ENCODE measurements at regions not wholly inside any gene's neighbourhood (a gene's known extent, or its start where the extent isn't known, plus 50 kb on each side); places are given as distances from the start of the nearest gene placed in this dataset.
"Not testable (repeated sequence)": the region's sequence is repeated elsewhere in the genome, so short reads cannot be mapped to it uniquely, and the experiment has no call there.

- DNase-seq = no peak
These were observed 138.9 kb downstream of the TMCO5A start for GRCh38 chr15:38073178-38073946.

GRCh38 chr15:38074029-38074428, 139.6 kb downstream of the TMCO5A start:
- no peak for DNase-seq

- DNase-seq = no peak
These were observed 141.0 kb downstream of the TMCO5A start for GRCh38 chr15:38075466-38075865.

GRCh38 chr15:38076786-38077185, 142.3 kb downstream of the TMCO5A start:
- no peak for DNase-seq

- no peak for DNase-seq
These were observed 144.8 kb downstream of the TMCO5A start for GRCh38 chr15:38079236-38079635.

GRCh38 chr15:38080651-38081275, 146.3 kb downstream of the TMCO5A start:
- no peak for DNase-seq

GRCh38 chr15:38084289-38084688, 149.8 kb downstream of the TMCO5A start:
- no peak for DNase-seq

- no peak for DNase-seq
These were observed 150.7 kb downstream of the TMCO5A start for GRCh38 chr15:38085114-38085513.

- DNase-seq = no peak
These were observed 151.6 kb downstream of the TMCO5A start for GRCh38 chr15:38085931-38086568.

- no peak for DNase-seq
These were observed 152.2 kb downstream of the TMCO5A start for GRCh38 chr15:38086611-38087010.

- DNase-seq = no peak
These were observed 154.5 kb downstream of the TMCO5A start for GRCh38 chr15:38088971-38089370.

- no peak for DNase-seq
These were observed 155.8 kb downstream of the TMCO5A start for GRCh38 chr15:38090223-38090622.

- DNase-seq = no peak
These were observed 156.2 kb downstream of the TMCO5A start for GRCh38 chr15:38090678-38091077.

GRCh38 chr15:38091078-38091645, 156.7 kb downstream of the TMCO5A start:
- no peak for DNase-seq

GRCh38 chr15:38093931-38094330, 158.7 kb upstream of the SPRED1 start:
- DNase-seq = no peak

GRCh38 chr15:38102972-38103371, 149.7 kb upstream of the SPRED1 start:
- DNase-seq = no peak

GRCh38 chr15:38103564-38103963, 149.1 kb upstream of the SPRED1 start:
- no peak for DNase-seq

GRCh38 chr15:38111070-38111469, 141.6 kb upstream of the SPRED1 start:
- no peak for DNase-seq

- no peak for DNase-seq
These were observed 140.2 kb upstream of the SPRED1 start for GRCh38 chr15:38112406-38112805.

GRCh38 chr15:38115121-38115520, 137.5 kb upstream of the SPRED1 start:
- DNase-seq = no peak

GRCh38 chr15:38117781-38118180, 134.9 kb upstream of the SPRED1 start:
- DNase-seq = no peak

- DNase-seq = not testable (repeated sequence)
These were observed 132.8 kb upstream of the SPRED1 start for GRCh38 chr15:38119865-38120264.

GRCh38 chr15:38127306-38127771, 125.3 kb upstream of the SPRED1 start:
- DNase-seq = no peak

GRCh38 chr15:38128341-38128781, 124.3 kb upstream of the SPRED1 start:
- no peak for DNase-seq
